ENCODE measurements at regions not wholly inside any gene's neighbourhood (a gene's known extent, or its start where the extent isn't known, plus 50 kb on each side); places are given as distances from the start of the nearest gene placed in this dataset.

DNA sequence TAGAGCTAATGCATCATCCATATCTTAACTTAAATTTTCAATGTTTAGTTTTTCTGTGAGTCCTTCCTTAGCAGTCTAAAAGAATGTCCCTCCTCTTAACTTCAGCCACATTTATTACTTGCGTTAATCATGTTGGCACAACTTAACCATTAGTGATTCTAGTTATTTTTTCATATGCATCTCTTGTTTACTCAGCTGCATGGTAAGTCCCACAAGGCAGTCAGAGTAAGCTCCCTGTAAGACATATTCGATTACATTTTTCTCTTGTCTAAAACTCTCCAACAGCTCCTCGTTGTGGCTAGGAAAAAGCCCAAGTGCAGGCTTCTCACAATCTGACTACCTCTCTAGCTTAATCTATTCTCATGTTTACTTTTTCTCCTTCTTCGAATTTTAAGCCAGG is 2045.3 kb upstream of the PIK3C3 start:
- no peak for DNase-seq (ENCODE audit: low spot score)

DNA sequence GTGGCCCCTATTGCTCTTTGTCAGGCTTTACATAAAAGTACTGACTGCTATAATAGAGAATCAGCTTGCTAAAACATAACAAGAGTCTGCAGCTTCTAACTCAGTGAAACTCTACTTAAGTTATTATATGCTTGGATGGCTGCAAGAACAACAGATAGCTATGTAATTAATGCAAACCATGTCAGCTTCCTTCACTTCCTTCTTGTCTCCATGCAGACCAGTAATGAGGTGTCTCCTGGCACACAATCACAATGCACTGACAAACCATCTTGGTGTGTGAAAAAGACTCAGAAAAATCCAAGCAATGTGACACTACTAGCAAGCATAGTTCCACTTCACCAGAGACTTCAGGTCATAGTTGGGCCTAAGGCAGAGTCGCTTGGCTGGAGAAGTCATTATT is 2068.9 kb upstream of the PIK3C3 start:
- no peak for DNase-seq (ENCODE audit: low spot score)

DNA sequence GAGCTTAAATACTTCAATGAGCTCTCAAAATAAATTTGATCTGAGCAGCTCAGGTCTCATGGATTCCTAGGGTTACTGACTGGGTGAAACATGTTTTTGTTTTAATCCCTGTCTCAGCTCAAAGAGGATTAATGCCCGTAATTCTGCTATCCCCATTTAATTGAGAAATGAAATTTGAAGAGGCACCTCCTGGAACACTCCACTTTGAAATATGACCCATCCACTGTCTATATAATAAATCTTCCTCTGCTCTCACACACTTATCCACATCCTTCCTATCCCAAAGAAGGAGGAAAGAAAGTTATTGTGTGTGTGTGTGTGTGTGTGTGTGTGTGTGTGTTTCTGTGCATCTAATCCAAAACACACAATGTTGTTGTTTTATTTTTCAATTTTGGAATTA is 2082.4 kb upstream of the PIK3C3 start:
- DNase-seq (ENCODE audit: low spot score) = no peak

DNA sequence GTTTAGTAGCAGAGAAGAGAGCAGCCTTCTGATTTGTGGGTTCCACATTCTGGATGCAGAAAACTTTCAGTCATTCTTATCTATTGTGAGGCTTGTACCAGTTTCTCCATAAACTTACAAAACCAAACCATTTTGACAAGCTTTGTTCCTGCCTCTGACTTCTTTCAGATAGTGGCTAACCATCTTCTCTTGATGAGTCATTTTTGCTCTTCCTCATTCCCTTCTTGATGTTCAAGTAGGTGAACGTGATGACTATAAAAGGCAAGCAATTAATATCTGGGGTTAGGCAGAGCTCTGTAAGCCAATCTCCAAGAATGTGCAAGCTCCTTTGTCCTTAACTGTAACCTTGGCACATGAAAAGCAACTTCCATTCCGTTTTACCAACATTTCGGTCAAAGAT is 2083.1 kb upstream of the PIK3C3 start:
- DNase-seq (ENCODE audit: low spot score) = no peak

DNA sequence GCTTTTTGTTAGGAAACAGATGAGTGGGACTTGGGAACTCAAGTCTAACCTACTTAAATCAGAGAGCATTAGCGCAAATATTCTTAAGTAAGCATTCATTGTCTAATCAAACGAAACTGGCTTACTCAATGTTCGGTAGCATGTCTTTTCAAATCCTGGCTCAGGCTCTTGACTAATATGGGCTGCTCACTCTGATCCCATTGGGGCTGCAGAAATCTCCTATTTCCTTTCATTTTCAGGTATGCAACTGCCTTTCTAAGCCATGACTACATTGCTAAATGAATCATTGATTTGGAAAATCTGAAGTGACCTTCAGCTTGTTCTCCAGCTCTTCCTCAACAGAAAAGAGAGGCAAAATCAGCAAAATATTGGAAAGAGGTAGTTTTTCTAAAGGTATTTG is 2084.4 kb upstream of the PIK3C3 start:
- DNase-seq (ENCODE audit: low spot score) = no peak

DNA sequence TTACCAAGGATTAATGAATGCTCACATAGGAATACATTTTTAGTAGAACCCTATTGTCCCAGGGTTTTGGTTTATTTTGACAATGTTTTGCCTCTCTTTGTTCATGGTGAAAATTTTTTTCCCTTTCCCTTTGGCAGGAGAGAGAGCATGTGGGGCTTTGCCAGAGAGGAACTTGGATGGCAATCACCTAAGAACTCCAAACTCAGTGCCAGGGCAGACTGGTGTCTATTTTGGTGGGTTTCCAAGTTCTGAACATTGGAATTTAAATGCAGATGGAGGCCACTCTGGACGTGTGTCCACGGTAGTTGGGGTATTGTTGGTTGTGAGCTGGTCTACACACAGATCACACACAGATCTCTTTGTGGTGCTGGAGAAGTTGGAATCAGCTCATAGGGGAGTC is 2091.1 kb upstream of the PIK3C3 start:
- DNase-seq (ENCODE audit: low spot score) = peak; percentile 4

DNA sequence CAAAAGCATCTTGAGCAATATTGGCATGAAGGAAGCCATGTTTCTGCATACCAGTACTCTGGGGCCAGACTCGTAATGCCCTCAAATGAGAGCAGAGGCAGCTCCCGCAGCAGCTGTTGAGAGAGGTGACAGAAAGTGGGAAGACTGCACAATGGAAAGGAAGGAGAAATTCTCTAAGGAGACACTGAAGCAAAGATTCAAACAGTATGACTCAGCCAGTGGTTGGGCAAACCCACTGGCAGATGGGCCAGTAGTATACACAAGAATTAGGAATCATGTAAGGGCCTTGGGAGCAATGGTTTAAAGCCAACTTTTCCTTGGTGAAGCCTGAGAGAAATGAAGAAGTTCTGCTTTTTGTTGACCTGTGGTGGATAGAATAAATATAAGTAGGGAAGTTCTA is 2092.7 kb upstream of the PIK3C3 start:
- no peak for DNase-seq (ENCODE audit: low spot score)

DNA sequence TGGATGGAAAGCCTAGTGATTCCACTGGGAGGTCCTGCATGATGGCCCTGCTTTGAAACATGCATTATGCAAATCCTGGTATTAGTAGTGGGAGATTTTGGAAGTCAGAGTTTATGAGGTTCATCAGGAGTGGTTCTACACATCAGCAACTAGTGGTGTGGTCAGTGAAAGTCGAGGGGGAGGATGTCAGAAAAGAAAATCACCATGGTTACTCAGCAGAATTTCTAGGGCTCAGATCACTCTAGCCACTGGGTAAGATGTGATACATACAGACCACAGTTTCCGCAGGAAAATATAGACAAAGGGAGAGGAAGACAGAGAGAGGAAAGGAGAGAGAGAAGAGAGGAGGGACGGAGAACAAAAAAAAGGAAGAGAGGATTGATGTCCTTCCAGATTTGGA is 2100.7 kb upstream of the PIK3C3 start:
- DNase-seq (ENCODE audit: low spot score) = no peak

DNA sequence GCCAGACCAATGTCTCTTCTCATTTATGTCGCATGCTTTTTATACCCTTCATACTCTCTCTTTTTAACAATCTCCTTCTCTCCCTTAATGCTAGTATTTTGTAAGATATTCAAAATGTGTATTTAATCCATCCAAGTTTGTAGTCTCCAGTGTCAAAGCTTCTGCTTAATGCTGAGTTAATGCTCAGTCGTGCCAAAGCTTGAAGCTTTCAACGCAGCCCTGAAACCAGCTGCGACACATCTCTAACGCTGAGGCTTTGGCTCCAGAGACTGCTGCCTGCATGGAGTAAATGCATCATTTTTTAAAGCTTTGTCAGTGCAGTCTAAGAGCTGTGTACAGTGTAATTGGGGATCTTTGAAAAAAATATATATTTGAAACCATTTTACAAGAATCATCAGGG is 2108.8 kb upstream of the PIK3C3 start:
- peak; percentile 4 for DNase-seq (ENCODE audit: low spot score)

DNA sequence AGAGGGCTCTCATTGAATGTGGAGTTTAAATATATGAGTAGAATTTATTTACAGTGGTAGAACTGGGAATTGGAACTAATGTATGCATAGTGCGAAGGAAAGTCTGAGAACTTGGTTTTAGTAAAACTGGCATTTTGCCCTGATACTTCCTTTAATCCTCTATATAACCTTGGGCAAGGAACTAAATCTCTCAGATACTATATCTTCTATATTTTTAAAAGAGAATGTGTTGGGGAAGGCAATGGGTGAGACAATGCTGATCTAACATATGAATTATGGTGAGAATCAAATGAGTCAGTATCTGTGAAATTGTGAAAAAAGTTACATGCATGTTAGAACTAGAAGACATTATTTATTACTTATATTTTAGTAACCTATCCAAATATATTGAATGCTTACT is 2109.4 kb upstream of the PIK3C3 start:
- no peak for DNase-seq (ENCODE audit: low spot score)

DNA sequence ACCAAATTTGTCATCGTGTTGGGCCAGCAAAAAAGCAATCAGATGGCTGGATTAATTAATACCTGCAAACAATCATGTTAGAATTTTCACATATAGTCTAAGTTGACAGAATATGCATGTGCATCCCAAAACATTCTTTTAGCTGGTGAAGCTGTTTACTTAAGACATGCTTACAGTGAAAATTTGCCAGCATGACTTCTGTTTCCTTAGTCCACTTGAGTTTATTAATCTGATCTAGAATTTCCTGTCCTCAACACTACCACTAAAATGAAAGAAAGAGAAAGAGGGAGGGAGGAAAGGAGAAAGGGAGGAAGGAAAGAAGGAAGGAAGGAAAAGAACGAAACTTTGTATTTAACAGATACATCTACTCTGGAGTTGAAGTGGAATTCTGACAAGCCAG is 2109.9 kb upstream of the PIK3C3 start:
- DNase-seq (ENCODE audit: low spot score) = no peak

DNA sequence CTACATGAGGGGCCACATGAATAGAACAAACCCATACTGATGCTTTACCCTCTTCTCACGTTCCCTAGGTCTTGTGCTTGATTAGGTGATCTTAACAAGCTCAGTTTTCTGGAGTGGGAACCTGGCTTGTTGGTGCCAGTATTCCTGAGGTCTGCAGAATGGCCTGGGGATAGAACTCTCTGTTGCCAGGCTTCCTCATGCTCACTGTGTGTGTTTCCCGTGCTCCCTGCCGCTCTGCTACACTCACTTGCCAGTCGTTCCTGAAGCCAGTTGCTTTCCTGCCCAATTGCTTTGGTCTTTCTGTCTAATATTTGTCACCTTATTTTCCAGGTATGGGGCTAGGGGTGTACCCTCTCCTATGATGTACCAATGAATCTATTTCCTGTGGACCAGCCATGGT is 2111.5 kb upstream of the PIK3C3 start:
- DNase-seq (ENCODE audit: low spot score) = no peak

DNA sequence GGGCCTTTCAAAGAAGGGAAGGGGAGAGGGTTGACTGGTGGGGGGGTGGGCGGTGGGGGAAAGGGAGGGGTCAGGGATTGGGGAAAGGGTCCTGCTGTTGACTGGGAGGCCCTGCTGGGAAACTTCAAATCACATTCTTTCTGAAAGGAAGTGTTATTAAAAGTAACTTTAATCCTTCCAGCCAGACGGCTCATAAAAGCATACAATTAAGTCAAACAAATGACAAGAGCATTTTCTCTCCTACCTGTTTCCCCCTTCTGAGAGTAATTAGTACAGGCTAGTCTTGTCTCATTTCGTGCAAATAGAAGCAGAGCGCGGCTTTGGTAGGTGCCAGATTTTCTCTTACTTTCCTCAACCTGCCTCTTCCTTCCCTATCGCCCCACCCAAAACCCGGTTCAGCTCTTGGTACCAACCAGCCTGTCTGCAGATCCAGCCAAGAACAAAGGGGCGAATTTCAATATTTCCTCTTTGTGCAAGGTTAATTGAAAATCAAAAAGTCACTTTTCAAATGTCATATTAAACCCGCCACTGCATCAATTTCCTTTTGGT is 2112.6 kb upstream of the PIK3C3 start:
- DNase-seq (ENCODE audit: low spot score) = no peak

DNA sequence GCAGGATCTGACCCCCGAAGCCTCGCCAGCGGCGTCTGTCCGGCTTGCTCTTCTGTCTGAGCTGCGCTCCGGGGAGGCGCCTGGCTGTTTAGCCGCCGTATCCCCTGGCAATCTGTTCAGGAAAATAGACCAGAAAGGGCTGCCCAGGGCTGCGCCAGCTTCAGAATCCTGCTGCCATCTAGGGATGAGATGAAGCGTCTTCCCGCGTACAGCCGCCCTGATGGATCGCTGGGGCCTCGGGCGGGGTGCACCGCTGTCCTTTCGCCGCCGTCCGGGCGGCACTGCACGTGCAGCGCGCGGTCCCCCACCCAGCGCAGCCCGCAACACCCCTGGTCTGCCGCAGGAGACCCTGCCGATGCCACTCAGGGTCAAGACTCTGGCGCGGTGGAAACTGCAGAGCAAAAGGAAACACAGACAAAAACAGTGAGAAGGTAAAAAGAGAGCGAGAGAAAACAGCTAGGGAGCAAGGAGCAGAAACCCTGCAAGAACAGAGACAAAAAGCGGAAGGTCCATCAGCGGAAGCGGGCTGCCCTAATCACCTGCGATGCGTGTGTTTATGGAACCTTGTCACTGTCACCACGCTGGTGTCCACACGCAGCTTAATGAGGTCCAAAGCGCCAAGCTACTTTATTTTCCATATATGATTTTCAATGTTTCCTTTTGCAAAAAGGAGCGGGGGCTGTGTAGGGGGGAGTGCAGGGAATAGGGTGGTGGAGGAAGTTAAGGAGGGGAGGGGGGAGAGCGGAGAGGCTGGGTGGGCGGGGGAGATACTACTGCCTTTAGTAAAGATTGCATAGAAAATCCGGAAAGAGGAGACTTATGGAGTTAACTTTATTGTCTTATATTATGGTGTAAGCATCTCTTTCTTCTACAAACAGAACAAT is 2113.3 kb upstream of the PIK3C3 start:
- DNase-seq (ENCODE audit: low spot score) = peak; percentile 87

DNA sequence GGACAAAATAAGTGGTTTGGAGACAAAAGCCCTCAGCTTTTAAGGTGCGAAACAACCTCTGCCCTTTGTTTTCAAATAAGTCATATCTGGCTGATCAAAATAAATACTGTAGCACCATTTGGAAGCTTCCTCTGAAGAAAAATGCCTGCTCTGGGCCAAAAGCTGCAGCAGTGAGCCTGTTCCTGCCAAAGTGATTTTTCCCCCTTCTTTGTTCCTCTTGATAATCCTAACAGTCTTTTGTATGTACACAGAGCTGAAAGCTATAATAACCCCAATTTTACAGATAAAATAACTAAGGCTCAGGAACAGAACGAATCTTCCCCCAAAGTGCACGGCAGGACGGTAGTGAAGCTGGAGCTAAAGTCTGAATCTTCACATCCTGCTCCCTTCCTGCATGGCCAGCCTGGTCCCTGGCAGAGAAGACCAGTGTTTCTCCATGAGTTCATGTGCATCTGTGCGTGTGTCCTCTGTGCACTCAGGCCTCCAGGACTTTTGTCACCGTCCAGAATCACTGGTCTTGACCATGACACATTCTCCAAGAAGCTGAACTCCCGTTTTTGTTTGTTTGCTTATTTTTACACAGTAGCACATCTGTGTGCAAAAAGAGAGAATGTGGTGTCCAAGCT is 2114.1 kb upstream of the PIK3C3 start:
- peak; percentile 27 for DNase-seq (ENCODE audit: low spot score)

DNA sequence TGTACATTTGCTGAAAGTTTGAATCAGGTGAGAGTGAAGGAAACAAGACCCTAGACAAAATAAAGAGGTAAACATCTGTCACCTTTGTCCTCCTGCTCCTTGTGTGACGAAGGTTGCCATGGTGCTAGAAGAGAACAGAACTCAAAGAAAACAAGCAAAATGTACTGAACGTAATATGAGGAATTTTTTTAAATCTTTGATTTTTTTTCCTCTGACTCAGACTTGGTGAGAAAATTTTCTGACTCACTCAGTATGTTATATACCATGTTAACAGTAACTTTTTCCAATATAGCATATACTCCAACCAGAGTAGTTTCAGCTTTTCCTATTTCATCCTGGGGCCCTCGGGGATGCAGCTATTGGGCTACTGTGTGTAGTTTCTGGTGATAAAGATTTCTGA is 2114.6 kb upstream of the PIK3C3 start:
- DNase-seq (ENCODE audit: low spot score) = peak; percentile 4

DNA sequence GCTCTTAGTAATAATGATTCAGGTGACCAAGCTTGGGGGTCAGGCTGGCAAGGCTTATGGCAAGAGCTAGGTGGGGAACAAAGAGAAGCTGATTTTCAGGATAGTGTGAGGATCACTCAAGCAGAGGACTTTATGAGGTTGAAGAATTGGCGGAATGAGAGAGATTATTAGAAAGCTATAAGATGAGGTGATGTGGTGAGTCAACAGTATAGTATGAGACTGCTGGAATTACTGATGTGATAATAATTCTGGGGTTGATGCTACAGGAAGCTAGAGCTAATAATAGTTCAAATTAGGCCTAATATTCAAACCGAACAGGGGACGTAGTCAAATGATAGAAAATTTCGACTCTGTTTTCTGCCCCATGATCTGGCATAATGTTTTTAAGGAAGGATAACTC is 2115.3 kb upstream of the PIK3C3 start:
- DNase-seq (ENCODE audit: low spot score) = no peak

DNA sequence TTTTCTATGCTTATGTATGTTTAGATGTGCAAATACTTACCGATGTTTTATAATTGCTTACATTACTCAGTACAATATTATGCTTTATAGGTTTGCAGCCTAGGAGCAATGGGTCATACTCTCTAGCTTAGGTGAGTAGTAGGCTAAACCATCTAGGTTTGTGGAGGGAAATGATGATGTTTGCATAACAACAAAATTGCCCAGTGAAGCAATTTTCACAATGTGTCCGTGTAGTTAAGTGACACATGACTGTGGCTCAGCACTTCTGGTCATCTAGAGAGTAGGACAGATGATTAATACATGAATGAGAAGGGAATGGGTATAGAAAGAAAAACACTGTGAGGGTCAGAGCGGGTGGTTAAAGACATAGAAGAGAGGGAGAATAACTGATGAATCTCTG is 2116.2 kb upstream of the PIK3C3 start:
- no peak for DNase-seq (ENCODE audit: low spot score)

DNA sequence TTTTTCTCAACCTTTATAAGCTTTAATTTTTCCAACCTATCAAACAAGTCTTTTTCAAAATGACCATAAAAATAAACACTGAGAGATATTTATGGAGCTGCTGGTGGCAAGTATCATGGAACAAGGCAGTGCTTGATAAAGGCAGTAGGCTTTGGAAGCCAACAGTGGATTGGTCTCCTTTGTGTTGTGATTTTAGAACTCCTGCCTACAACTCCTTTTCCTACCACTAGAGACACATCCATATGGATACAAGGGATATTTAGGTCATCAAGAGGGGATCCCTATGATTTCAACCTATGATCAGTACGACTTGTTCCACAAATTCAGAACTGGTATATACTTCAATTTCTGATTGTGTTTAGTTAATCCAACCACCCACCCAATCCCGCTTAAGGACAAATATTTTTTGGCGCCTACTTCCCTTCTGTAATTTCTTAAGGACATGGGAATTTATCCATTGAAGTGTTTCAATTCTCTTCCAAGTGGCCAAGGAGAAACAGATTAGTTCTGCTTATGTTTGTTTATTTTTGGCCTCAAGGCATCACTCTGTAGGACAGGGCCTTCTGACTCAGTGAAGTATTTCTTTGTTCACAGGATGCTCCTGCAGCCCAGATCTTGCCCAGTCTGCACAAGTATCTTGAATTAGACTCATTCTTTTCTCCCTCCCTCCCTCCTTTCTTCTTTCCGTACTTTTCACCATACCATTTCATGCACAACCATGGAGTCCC is 2119.6 kb upstream of the PIK3C3 start:
- no peak for DNase-seq (ENCODE audit: low spot score)

DNA sequence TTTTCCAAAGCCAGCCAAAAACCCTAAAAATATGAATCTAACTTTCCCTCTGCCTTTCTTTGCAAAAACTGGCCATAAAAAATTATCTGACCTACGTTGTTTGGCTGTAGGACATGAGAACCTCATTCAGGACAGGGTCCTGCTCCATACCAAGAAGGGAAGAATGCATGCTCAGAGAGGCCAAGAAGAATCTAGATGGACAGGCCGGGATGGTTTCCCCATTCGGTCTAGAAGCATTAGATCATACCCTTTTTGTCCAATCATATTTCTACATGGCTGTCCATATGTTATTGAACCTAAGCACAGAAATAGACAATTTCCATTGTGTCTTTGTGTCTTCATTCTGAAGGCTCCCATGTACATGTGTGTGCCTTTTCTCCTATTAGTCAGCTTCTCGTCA is 2120.4 kb upstream of the PIK3C3 start:
- DNase-seq (ENCODE audit: low spot score) = no peak

DNA sequence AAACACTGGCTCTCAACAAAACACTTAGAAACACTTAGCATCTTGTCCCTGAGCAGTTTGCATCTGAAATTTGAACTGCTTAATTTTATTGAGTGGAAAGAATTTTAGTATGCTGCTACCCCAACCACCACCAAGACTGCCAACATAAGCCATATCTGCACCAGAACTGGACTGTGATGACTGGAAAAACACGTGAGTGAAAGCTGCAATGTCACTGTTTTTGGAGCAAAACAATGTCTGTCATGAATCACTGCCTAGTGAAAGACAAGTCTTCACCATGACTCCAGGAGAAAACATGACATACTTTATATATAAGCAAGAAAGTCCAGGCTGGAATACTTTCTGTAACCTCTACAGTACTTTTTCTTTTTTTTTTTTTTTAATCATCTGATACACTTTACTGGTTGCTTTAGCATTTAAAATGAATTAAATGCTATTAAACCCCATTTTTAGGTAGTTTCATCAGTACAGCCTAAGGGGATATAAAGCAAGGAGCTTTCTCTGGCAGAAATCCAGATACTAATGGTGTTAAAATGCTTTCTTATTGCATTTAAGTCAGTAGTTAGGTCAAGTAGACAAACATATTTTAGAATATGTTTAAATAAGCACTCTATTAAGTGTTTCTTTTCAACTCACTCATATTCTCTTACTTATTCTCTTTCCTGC is 2129.4 kb upstream of the PIK3C3 start:
- no peak for DNase-seq (ENCODE audit: low spot score)

DNA sequence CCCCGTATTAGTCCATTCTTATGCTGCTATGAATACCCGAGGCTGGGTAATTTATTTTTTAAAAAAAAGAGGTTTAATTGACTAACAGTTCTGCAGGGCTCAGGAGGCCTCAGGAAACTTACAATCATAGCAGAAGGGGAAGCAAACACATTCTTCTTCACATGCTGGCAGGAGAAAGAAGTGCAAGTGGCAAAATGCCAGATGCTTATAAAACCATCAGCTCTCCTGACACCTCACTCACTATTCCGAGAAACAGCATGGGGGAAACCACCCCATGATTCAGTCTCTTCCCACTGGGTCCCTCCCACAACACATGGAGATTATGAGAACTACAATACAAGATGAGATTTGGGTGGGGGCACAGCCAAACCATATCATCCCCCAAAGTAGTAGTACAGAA is 2148.5 kb upstream of the PIK3C3 start:
- DNase-seq (ENCODE audit: low spot score) = no peak

All from Ammon's horn (tissue), 1 donor.